GM06990 (cell line): ENCODE measurements at regions not wholly inside any gene's neighbourhood (a gene's known extent, or its start where the extent isn't known, plus 50 kb on each side); places are given as distances from the start of the nearest gene placed in this dataset.

Experiments used
- DNase-seq: peaks from one replicate; pipeline ENCODE4 v3.0.0-alpha.2; 2011; ENCODE audit not compliant: insufficient read length; ENCODE audit errors: extremely low read depth
- H3K27me3 ChIP-seq: replicated peaks from 2 replicates; pipeline ENCODE4 v1.6.0; 2011; ENCODE audit warnings: low read length; ENCODE audit not compliant: control insufficient read depth, insufficient read depth
- H3K36me3 ChIP-seq: 2 replicates; pipeline ENCODE4 v1.5.1; 2011; ENCODE audit warnings: low read length; ENCODE audit not compliant: control insufficient read depth, insufficient read depth
- H3K4me3 ChIP-seq: replicated peaks from 2 replicates; pipeline ENCODE4 v1.5.1; 2011; ENCODE audit warnings: low read depth, mild to moderate bottlenecking, control low read depth, low read length
- CTCF ChIP-seq: IDR thresholded peaks from 2 replicates; pipeline ENCODE4 v1.5.1; 2011; ENCODE audit warnings: low read length, control low read depth, mild to moderate bottlenecking, inconsistent platforms; ENCODE audit not compliant: insufficient read depth, poor library complexity, severe bottlenecking

GRCh38 chr1:59079434-59080140 lies 217.3 kb upstream of the FGGY start:
- H3K27me3 ChIP-seq, result no peaks in the 10 kb centered on the region
- no peak overlapping the region for H3K4me3 ChIP-seq
- no peak for DNase-seq
- no peaks in the 10 kb centered on the region for H3K36me3 ChIP-seq
- no peak for TF ChIP-seq CTCF

- no peak for DNase-seq
- TF ChIP-seq CTCF, result no peak
- Histone ChIP-seq H3K27me3 (no peaks in the 10 kb centered on the region), H3K4me3 (no peak overlapping the region), H3K36me3 (no peaks in the 10 kb centered on the region)
Observed at GRCh38 chr1:59081181-59081580, 215.7 kb upstream of the FGGY start.

GRCh38 chr1:59081795-59082194 lies 215.1 kb upstream of the FGGY start:
- no peak for DNase-seq
- H3K36me3 ChIP-seq, result no peaks in the 10 kb centered on the region
- H3K27me3 ChIP-seq, result no peaks in the 10 kb centered on the region
- no peak for TF ChIP-seq CTCF
- no peak overlapping the region for H3K4me3 ChIP-seq

DNA sequence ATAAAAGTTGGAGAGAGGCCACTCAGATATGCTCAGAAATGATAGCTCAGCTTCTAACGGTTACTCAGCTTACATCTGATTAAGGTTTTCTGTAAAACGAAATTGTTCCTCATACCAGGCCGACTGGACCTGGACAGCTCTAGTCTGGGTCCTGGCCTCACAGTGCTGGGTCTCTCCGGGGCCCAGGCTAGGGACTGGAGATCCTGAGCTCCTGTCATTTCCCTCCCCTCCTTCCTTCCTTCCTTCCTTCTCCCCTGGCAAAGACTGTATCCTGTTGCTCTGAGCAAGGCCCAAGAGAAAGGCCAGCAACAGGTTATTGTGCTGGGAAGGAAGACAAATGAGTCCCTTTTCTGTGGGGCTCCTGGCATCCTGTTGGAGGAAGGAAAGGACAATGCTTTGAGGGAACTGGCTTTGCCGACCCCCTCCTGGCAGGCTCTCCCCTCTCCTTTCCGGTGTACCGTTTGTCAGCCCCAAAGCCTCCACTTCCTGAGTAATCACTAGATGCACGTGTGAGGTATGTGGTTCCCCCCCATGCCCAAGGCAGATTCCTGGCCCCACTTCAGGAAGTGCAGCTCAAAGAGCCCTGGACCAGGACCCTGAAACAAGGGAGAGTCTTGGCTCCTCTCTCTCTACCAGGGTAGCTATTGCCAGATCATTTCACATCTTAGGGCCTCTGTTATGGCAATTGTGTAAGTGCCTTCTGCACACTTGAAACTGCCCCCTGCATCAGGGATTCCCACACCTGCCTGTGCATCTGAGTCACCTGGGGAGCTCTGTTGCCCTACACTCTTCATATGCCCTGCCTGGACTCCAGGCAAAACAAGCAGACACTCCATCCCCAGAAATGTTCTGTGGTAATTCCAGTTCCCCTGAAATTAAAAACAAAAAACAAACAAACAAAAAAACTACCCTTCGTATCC lies 212.7 kb upstream of the FGGY start:
- Histone ChIP-seq H3K27me3 (no peaks in the 10 kb centered on the region), H3K4me3 (no peak overlapping the region), H3K36me3 (no peaks in the 10 kb centered on the region)
- no peak for TF ChIP-seq CTCF
- DNase-seq, result no peak

DNA sequence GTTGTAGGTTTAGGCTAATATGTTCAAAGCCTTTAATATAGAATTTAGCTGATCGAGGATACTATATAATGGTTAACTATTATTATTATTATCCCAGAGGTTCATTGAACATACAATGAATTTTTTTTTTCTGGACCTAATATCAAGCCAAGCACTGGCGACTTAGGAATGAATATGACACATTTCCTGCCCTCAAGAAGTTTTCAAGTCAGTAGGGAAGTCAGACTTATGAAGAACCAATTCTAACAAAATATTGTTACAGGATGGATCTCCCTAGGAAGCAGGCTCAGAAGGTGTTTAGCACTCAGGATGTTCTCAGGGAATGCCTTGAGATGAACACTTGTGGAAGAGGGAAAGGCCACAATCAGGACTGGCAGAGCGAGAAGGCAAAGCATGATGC lies 211.8 kb upstream of the FGGY start:
- Histone ChIP-seq H3K36me3 (no peaks in the 10 kb centered on the region), H3K27me3 (no peaks in the 10 kb centered on the region), H3K4me3 (no peak overlapping the region)
- no peak for TF ChIP-seq CTCF
- no peak for DNase-seq
